HL-60 (cell line): ENCODE measurements at regions not wholly inside any gene's neighbourhood (a gene's known extent, or its start where the extent isn't known, plus 50 kb on each side); places are given as distances from the start of the nearest gene placed in this dataset.

Experiments
- DNase-seq, 2 experiments: peaks; one replicate each; pipeline ENCODE4 v3.0.0-alpha.2; 2010 to 2020; ENCODE audit warnings: low read depth in 1 of 2, low spot score in 1 of 2
- H3K27ac ChIP-seq: fragments of 250-450 bp; sonication (Bioruptor Pico); replicated peaks from 2 replicates; pipeline ENCODE4 v1.5.1; 2020; ENCODE audit warnings: mild to moderate bottlenecking, moderate library complexity
- H3K27me3 ChIP-seq: fragments of 250-450 bp; sonication (Bioruptor Pico); 2 replicates; pipeline ENCODE4 v1.5.1; 2021; ENCODE audit warnings: mild to moderate bottlenecking, moderate library complexity; ENCODE audit not compliant: insufficient read depth, poor library complexity, severe bottlenecking
- H3K4me3 ChIP-seq: replicated peaks from 2 replicates; pipeline ENCODE4 v1.5.1; 2011; ENCODE audit warnings: mild to moderate bottlenecking, control low read depth, low read length; ENCODE audit not compliant: insufficient read depth
- GABPA ChIP-seq: IDR thresholded peaks from 2 replicates; pipeline ENCODE4 v1.6.1; 2012; ENCODE audit warnings: low read depth
- POLR2AphosphoS5 ChIP-seq: IDR thresholded peaks from 2 replicates; pipeline ENCODE4 v1.6.1; 2012; ENCODE audit warnings: low read depth
- SPI1 ChIP-seq: IDR thresholded peaks from 2 replicates; pipeline ENCODE4 v1.6.1; 2012; ENCODE audit warnings: low read depth, mild to moderate bottlenecking, borderline replicate concordance
- TF ChIP-seq, protein P1 (sequence below): IDR thresholded peaks from one replicate; pipeline ENCODE4 v1.5.1; 2011; ENCODE audit warnings: low read length, control low read depth, inconsistent platforms; ENCODE audit not compliant: insufficient read depth
- TF ChIP-seq, protein P2 (sequence below): IDR thresholded peaks from 2 replicates; pipeline ENCODE4 v1.6.1; 2012; ENCODE audit warnings: low read depth; ENCODE audit not compliant: insufficient replicate concordance

DNA sequence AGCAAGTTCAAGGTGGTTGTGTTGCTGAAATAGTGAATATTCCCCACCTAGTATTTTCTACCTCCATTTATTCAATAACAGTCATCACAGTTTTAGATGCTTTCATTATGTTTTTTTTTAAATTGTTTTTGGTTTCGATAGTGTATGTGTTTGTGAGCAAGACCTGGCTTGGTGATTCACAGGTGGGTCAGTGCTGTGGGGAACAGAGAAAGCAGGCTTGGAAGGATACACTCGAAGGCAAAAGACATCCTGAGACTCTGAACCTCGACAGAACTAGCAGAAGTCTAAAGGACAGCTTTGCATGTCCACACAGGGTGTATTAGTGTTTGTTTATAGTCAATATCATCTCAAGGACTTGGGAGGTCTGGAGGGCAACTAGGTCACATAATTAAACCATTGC, 551.5 kb downstream of the RIT2 start:
- no peak overlapping the region for H3K27ac ChIP-seq
- H3K27me3 ChIP-seq = peaks cover 4% of the 10 kb centered on the region
- no peak for DNase-seq
- H3K4me3 ChIP-seq = no peak overlapping the region
- TF ChIP-seq SPI1 = no peak
- no peak for TF ChIP-seq POLR2AphosphoS5
- TF ChIP-seq, protein P1, sequence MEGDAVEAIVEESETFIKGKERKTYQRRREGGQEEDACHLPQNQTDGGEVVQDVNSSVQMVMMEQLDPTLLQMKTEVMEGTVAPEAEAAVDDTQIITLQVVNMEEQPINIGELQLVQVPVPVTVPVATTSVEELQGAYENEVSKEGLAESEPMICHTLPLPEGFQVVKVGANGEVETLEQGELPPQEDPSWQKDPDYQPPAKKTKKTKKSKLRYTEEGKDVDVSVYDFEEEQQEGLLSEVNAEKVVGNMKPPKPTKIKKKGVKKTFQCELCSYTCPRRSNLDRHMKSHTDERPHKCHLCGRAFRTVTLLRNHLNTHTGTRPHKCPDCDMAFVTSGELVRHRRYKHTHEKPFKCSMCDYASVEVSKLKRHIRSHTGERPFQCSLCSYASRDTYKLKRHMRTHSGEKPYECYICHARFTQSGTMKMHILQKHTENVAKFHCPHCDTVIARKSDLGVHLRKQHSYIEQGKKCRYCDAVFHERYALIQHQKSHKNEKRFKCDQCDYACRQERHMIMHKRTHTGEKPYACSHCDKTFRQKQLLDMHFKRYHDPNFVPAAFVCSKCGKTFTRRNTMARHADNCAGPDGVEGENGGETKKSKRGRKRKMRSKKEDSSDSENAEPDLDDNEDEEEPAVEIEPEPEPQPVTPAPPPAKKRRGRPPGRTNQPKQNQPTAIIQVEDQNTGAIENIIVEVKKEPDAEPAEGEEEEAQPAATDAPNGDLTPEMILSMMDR = no peak
- TF ChIP-seq GABPA = no peak
- TF ChIP-seq, protein P2, sequence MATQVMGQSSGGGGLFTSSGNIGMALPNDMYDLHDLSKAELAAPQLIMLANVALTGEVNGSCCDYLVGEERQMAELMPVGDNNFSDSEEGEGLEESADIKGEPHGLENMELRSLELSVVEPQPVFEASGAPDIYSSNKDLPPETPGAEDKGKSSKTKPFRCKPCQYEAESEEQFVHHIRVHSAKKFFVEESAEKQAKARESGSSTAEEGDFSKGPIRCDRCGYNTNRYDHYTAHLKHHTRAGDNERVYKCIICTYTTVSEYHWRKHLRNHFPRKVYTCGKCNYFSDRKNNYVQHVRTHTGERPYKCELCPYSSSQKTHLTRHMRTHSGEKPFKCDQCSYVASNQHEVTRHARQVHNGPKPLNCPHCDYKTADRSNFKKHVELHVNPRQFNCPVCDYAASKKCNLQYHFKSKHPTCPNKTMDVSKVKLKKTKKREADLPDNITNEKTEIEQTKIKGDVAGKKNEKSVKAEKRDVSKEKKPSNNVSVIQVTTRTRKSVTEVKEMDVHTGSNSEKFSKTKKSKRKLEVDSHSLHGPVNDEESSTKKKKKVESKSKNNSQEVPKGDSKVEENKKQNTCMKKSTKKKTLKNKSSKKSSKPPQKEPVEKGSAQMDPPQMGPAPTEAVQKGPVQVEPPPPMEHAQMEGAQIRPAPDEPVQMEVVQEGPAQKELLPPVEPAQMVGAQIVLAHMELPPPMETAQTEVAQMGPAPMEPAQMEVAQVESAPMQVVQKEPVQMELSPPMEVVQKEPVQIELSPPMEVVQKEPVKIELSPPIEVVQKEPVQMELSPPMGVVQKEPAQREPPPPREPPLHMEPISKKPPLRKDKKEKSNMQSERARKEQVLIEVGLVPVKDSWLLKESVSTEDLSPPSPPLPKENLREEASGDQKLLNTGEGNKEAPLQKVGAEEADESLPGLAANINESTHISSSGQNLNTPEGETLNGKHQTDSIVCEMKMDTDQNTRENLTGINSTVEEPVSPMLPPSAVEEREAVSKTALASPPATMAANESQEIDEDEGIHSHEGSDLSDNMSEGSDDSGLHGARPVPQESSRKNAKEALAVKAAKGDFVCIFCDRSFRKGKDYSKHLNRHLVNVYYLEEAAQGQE = no peak

DNA sequence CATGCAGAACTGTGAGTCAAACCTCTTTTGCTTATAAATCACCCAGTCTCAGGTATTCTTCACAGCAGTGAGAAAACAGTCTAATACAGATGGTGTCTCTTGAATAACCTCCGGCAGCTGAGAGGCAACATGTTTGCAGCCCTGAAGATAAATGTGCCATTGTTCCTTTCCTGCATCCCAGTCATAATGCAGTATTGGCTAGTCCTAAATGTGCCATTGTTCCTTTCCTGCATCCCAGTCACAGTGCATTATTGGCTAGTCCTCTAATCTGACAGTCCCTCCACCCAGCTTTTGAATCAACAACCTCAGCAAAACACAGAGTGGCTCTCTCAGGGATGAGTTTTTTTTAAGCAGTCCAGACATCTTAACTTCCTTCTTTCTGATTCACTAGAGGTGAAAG, 550.7 kb downstream of the RIT2 start:
- Histone ChIP-seq H3K27me3 (no peaks in the 10 kb centered on the region), H3K4me3 (no peak overlapping the region), H3K27ac (no peak overlapping the region)
- TF ChIP-seq GABPA (no peak), POLR2AphosphoS5 (no peak), SPI1 (no peak)
- TF ChIP-seq, protein P2 = no peak
- TF ChIP-seq, protein P1 = no peak
- no peak for DNase-seq

DNA sequence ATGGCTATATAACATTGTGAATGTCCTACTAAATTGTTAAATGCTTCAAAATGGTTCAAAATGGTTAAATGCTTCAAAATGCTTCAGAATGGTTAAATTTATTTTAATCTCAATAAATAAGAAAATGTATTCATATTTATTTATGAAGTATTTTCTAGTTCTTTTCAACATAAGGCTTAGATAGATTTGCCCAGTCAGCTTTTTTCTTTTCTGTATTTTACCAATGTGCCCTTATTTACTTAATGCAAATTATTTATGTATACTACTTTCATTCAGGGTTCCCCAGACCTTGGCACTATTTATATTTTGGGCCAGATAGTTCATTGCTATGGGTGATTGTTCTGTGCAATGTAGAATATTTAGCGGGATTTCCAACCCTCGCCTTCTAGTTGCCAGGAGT, 546.7 kb downstream of the RIT2 start:
- no peak for DNase-seq
- no peaks in the 10 kb centered on the region for H3K27me3 ChIP-seq
- no peak overlapping the region for H3K27ac ChIP-seq
- H3K4me3 ChIP-seq = no peak overlapping the region
- TF ChIP-seq, protein P1 = no peak
- TF ChIP-seq, protein P2 = no peak
- TF ChIP-seq POLR2AphosphoS5 (no peak), GABPA (no peak), SPI1 (no peak)
